Lower leg skin (tissue), 3 donors: ENCODE measurements at regions not wholly inside any gene's neighbourhood (a gene's known extent, or its start where the extent isn't known, plus 50 kb on each side); places are given as distances from the start of the nearest gene placed in this dataset.

Experiments
- POLR2A ChIP-seq, 2 donors: fragments of 450-650 bp; IDR thresholded peaks; one replicate each; pipeline ENCODE4 v1.6.1; 2016 to 2017; ENCODE audit warnings: antibody characterized with exemption in 2 of 2, mild to moderate bottlenecking in 1 of 2, moderate library complexity in 1 of 2
- TF ChIP-seq, protein P1 (sequence below), 3 donors: fragments of 450-650 bp; IDR thresholded peaks; one replicate each; pipeline ENCODE4 v1.5.1; 2016; ENCODE audit warnings: antibody characterized with exemption in 3 of 3, mild to moderate bottlenecking in 3 of 3, moderate library complexity in 2 of 3

DNA sequence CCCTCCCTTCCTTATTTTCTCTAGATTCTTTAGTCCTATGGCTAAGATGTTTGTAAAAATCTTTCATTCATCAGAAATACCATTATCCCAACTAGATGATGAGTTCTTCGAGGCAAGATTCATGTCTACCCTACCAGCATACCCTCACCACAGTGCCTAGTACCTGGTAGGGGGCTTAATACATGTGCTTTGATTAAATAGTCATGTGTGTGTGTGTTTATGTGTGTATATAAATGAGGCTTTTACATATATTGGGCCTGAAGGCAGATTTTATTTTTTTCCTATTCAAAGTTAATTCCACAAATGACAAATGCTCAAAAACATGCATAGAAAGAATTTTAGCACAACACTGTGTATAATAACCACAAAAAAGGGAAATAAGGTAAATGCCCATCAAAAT lies 193.0 kb upstream of the IRX3 start:
- TF ChIP-seq, protein P1, sequence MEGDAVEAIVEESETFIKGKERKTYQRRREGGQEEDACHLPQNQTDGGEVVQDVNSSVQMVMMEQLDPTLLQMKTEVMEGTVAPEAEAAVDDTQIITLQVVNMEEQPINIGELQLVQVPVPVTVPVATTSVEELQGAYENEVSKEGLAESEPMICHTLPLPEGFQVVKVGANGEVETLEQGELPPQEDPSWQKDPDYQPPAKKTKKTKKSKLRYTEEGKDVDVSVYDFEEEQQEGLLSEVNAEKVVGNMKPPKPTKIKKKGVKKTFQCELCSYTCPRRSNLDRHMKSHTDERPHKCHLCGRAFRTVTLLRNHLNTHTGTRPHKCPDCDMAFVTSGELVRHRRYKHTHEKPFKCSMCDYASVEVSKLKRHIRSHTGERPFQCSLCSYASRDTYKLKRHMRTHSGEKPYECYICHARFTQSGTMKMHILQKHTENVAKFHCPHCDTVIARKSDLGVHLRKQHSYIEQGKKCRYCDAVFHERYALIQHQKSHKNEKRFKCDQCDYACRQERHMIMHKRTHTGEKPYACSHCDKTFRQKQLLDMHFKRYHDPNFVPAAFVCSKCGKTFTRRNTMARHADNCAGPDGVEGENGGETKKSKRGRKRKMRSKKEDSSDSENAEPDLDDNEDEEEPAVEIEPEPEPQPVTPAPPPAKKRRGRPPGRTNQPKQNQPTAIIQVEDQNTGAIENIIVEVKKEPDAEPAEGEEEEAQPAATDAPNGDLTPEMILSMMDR (IDR thresholded peaks at IDR 0.05): no peak
- no peak for TF ChIP-seq POLR2A (IDR thresholded peaks at IDR 0.05)
